H1 (cell line): ENCODE measurements at regions not wholly inside any gene's neighbourhood (a gene's known extent, or its start where the extent isn't known, plus 50 kb on each side); places are given as distances from the start of the nearest gene placed in this dataset.

Source experiments
- CTCF ChIA-PET: fragments of 300-600 bp; sonication (Branson Sonifier 250); formaldehyde crosslinking; loops from one replicate; lab custom pipeline; 2021; ENCODE audit not compliant: partially characterized antibody; lab: Charles Lee
- POLR2A ChIA-PET: fragments of 300-600 bp; sonication (Branson Sonifier 250); formaldehyde crosslinking; loops from one replicate; lab custom pipeline; 2021; ENCODE audit warnings: inconsistent platforms; ENCODE audit not compliant: partially characterized antibody; lab: Charles Lee
- DNase-seq, 2 experiments: peaks; one replicate each; pipeline versions ENCODE4 v3.0.0 to v3.0.0-alpha.2; 2010 to 2022; ENCODE audit warnings: low spot score in 2 of 2, low read depth in 1 of 2, mixed read lengths in 1 of 2
- FAIRE-seq: peaks from 2 replicates; lab custom pipeline; 2011; peaks lifted over from hg19 to GRCh38; lab: Jason Lieb, UNC
- H2AFZ ChIP-seq: 2 replicates; pipeline ENCODE4 v1.8.1; 2012; ENCODE audit warnings: low read length, inconsistent platforms
- H2AK5ac ChIP-seq: 2 replicates; pipeline ENCODE4 v1.6.1; 2013; ENCODE audit warnings: low read depth, low read length
- H2BK120ac ChIP-seq: replicated peaks from 2 replicates; pipeline ENCODE3; 2013; ENCODE audit warnings: low read depth, low read length, inconsistent platforms
- H2BK12ac ChIP-seq: 2 replicates; pipeline ENCODE4 v1.6.1; 2013; ENCODE audit warnings: low read depth, low read length
- H2BK15ac ChIP-seq: 2 replicates; pipeline ENCODE4 v1.6.1; 2013; ENCODE audit warnings: low read length
- H2BK20ac ChIP-seq: 2 replicates; pipeline ENCODE4 v1.6.1; 2013; ENCODE audit warnings: low read length
- H2BK5ac ChIP-seq: 2 replicates; pipeline ENCODE4 v1.6.1; 2013; ENCODE audit warnings: low read depth, low read length
- H3K14ac ChIP-seq: 2 replicates; pipeline ENCODE4 v1.6.1; 2013; ENCODE audit warnings: inconsistent platforms; ENCODE audit not compliant: insufficient read length
- H3K18ac ChIP-seq: 2 replicates; pipeline ENCODE4 v1.6.1; 2013; ENCODE audit warnings: low read length; ENCODE audit errors: extremely low read depth
- H3K23ac ChIP-seq: 2 replicates; pipeline ENCODE4 v1.6.1; 2013; ENCODE audit warnings: inconsistent platforms; ENCODE audit not compliant: insufficient read length
- H3K23me2 ChIP-seq: 2 replicates; pipeline ENCODE4 v1.6.1; 2013; ENCODE audit warnings: low read depth, low read length
- H3K27ac ChIP-seq: 2 replicates; pipeline ENCODE4 v1.6.1; 2011; ENCODE audit warnings: low read depth, low read length, inconsistent platforms
- H3K27me3 ChIP-seq, 4 experiments: replicated peaks in 1 of 4; 1 replicate in 1 of 4; 2 replicates in 3 of 4; pipeline versions ENCODE4 v1.6.1 to v1.8.1; 2011 to 2013; ENCODE audit warnings: low read length in 3 of 4, mild to moderate bottlenecking in 3 of 4, inconsistent platforms in 2 of 4, mixed read lengths in 2 of 4, moderate library complexity in 1 of 4; ENCODE audit not compliant: control insufficient read depth in 3 of 4, insufficient read depth in 3 of 4; ENCODE audit errors: extremely low read depth in 1 of 4
- H3K36me3 ChIP-seq, 4 experiments: 2 replicates each; pipeline versions ENCODE4 v1.6.1 to v1.8.1; 2011 to 2013; ENCODE audit warnings: mild to moderate bottlenecking in 4 of 4, low read length in 3 of 4, moderate library complexity in 2 of 4, control low read depth in 1 of 4, inconsistent platforms in 1 of 4; ENCODE audit not compliant: insufficient read depth in 4 of 4, control insufficient read depth in 2 of 4
- H3K4ac ChIP-seq: replicated peaks from 2 replicates; pipeline ENCODE3; 2013; ENCODE audit warnings: low read length, low read depth, mixed read lengths, inconsistent platforms; ENCODE audit not compliant: insufficient read length
- H3K4me1 ChIP-seq, 4 experiments: replicated peaks in 1 of 4; 1 replicate in 1 of 4; 2 replicates in 3 of 4; pipeline versions ENCODE4 v1.6.1 to v1.8.1; 2011 to 2013; ENCODE audit warnings: low read length in 3 of 4, inconsistent platforms in 2 of 4, mixed read lengths in 1 of 4; ENCODE audit not compliant: insufficient read depth in 4 of 4, control insufficient read depth in 3 of 4
- H3K4me2 ChIP-seq, 2 experiments: 2 replicates each; pipeline versions ENCODE4 v1.6.1 to v1.8.1; 2011 to 2013; ENCODE audit warnings: low read depth in 2 of 2, low read length in 2 of 2, control low read depth in 1 of 2, inconsistent platforms in 1 of 2, mild to moderate bottlenecking in 1 of 2; ENCODE audit not compliant: insufficient read depth in 1 of 2
- H3K4me3 ChIP-seq, 4 experiments: fragments of 200-600, 300-600 bp in 1 of 4; sonication (generic), shearing (Covaris generic), sonication (Bioruptor Twin) in 1 of 4; 2 replicates each; pipeline versions ENCODE4 v1.5.1 to v1.8.1; 2011 to 2016; ENCODE audit warnings: low read length in 4 of 4, low read depth in 3 of 4, control low read depth in 2 of 4, inconsistent platforms in 2 of 4, mild to moderate bottlenecking in 2 of 4, mixed read lengths in 1 of 4, moderate library complexity in 1 of 4; ENCODE audit not compliant: insufficient read depth in 2 of 4; ENCODE audit errors: extremely low read depth in 1 of 4
- H3K56ac ChIP-seq: replicated peaks from 2 replicates; pipeline ENCODE3; 2013; ENCODE audit warnings: low read depth, mild to moderate bottlenecking, mixed read lengths, low read length, inconsistent platforms; ENCODE audit not compliant: insufficient read length
- H3K79me1 ChIP-seq: 2 replicates; pipeline ENCODE4 v1.6.1; 2013; ENCODE audit warnings: low read depth, low read length, control low read depth
- H3K79me2 ChIP-seq, 2 experiments: 2 replicates each; pipeline versions ENCODE4 v1.6.1 to v1.8.1; 2012 to 2013; ENCODE audit warnings: low read length in 2 of 2, mild to moderate bottlenecking in 2 of 2, inconsistent platforms in 1 of 2; ENCODE audit not compliant: insufficient read depth in 2 of 2, control insufficient read depth in 1 of 2
- H3K9ac ChIP-seq, 4 experiments: replicated peaks in 1 of 4; 1 replicate in 1 of 4; 2 replicates in 3 of 4; pipeline versions ENCODE4 v1.6.1 to v1.8.1; 2011 to 2013; ENCODE audit warnings: low read depth in 3 of 4, low read length in 3 of 4, control low read depth in 2 of 4, mild to moderate bottlenecking in 2 of 4, moderate library complexity in 2 of 4, inconsistent platforms in 1 of 4; ENCODE audit errors: extremely low read depth in 1 of 4
- H3K9me3 ChIP-seq, 2 experiments: 2 replicates each; pipeline versions ENCODE4 v1.6.1 to v1.8.1; 2012 to 2013; ENCODE audit warnings: mild to moderate bottlenecking in 2 of 2, moderate library complexity in 2 of 2, control low read depth in 1 of 2, inconsistent platforms in 1 of 2, low read depth in 1 of 2, low read length in 1 of 2, mixed read lengths in 1 of 2; ENCODE audit not compliant: insufficient read depth in 2 of 2
- H4K20me1 ChIP-seq, 2 experiments: replicated peaks in 1 of 2; 2 replicates each; pipeline versions ENCODE3 to v1.8.1; 2011 to 2013; ENCODE audit warnings: inconsistent platforms in 2 of 2, low read length in 2 of 2, mild to moderate bottlenecking in 1 of 2; ENCODE audit not compliant: insufficient read depth in 2 of 2, control insufficient read depth in 1 of 2
- H4K5ac ChIP-seq: 2 replicates; pipeline ENCODE4 v1.6.1; 2013; ENCODE audit warnings: low read length, low read depth, mixed read lengths, inconsistent platforms; ENCODE audit not compliant: insufficient read length
- H4K8ac ChIP-seq: 2 replicates; pipeline ENCODE4 v1.8.0; 2013; ENCODE audit warnings: mild to moderate bottlenecking, moderate library complexity, low read length, inconsistent platforms; ENCODE audit not compliant: insufficient read depth; ENCODE audit errors: extremely low read depth
- H4K91ac ChIP-seq: replicated peaks from 2 replicates; pipeline ENCODE3; 2013; ENCODE audit warnings: low read length, mixed read lengths, inconsistent platforms; ENCODE audit not compliant: insufficient read length
- KDM4A ChIP-seq: IDR thresholded peaks from one replicate; pipeline ENCODE4 v1.7.1; 2012; ENCODE audit warnings: low read depth, mild to moderate bottlenecking, moderate library complexity, low read length, inconsistent platforms; ENCODE audit not compliant: severe bottlenecking
- MAFK ChIP-seq: IDR thresholded peaks from 2 replicates; pipeline ENCODE4 v1.6.1; 2012; ENCODE audit warnings: low read depth, mild to moderate bottlenecking, improper control_type of control experiment, low read length
- WGBS, 2 experiments: shearing (Covaris generic) in 1 of 2; methylation state at CpG; one replicate each; pipeline versions ENCODE4 v1.1.6 to v1.1.7; 2013 to 2015; ENCODE audit warnings: low lambda C conversion rate in 2 of 2, mixed read lengths in 2 of 2, inconsistent platforms in 1 of 2, low coverage in 1 of 2, missing lambda C conversion rate in 1 of 2; ENCODE audit not compliant: insufficient replicate concordance in 2 of 2, insufficient coverage in 1 of 2, insufficient read length in 1 of 2; ENCODE audit errors: extremely low coverage in 1 of 2, missing lambda C conversion rate in 1 of 2; 5-methylcytosine and 5-hydroxymethylcytosine counted together

DNA sequence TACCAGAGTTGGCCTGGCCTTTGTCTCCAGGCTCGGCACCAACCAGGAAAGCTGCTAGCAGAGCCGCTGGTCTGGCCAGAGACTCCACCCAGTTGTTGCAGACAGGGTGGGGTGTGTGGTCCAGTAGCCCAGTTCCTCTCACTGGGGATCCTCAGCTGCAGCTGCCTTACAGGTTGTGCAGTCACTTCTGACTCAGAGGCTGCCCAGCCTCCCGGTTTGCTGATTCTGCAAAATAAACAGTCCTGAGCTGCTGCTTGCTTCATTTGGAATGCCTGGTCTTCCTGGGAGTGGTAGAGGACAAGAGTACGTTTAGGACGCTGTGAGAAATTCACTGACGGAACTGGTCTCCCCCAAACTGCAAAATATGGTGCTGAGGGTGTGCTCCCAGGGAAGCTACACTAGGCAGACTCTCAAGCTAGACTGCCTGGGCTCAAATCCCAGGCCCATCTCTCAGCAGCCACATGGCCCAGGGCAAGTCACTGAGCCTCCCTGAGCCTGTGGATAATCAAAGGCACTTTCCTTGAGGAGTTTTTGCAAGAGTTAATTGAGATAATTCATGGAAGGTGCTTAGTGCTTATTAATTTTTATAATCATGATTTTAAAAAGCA, 246.1 kb downstream of the TFAP2C start:
- no peak overlapping the region for H3K4me2 ChIP-seq
- no peaks in the 10 kb centered on the region for H3K9me3 ChIP-seq
- H4K8ac ChIP-seq, result peak overlapping the region; percentile 57; the same call in 1 of the 2 replicates
- no peak overlapping the region for H3K23ac ChIP-seq
- H2BK5ac ChIP-seq, result peak overlapping the region; percentile 18; the same call in 1 of the 2 replicates
- no peaks in the 10 kb centered on the region; a peak in 2 of 7 replicates for H3K27me3 ChIP-seq
- no peaks in the 10 kb centered on the region for H3K79me1 ChIP-seq
- no peaks in the 10 kb centered on the region for H3K79me2 ChIP-seq
- H4K5ac ChIP-seq, result no peak overlapping the region
- peak overlapping the region; percentile 63; the same call in 1 of the 2 replicates for H2BK12ac ChIP-seq
- H3K23me2 ChIP-seq, result no peaks in the 10 kb centered on the region
- H3K14ac ChIP-seq, result no peak overlapping the region
- no peak overlapping the region for H3K4me3 ChIP-seq
- DNase-seq (no peak), FAIRE-seq (no peak)
- CTCF ChIA-PET, result interaction anchor here (0.8 to 1.8 kb wide), 4 partner anchors 8 to 245 kb away, joined by 4 to 7 read pairs (median 6); no protein-coding TSS in a partner anchor
- 76% methylated on average over 6 of the region's 6 CpGs; no CpG with 5 or more reads in 1 of the 2 experiments for WGBS, 2 experiments
- H2BK20ac ChIP-seq, result peak overlapping the region; percentile 64; the same call in 1 of the 2 replicates
- H2BK120ac ChIP-seq, result no peak overlapping the region
- H3K27ac ChIP-seq, result no peak overlapping the region
- H2BK15ac ChIP-seq, result peak overlapping the region; percentile 72; the same call in 1 of the 2 replicates
- no peak overlapping the region for H2AK5ac ChIP-seq
- H4K91ac ChIP-seq, result no peak overlapping the region
- H3K56ac ChIP-seq, result no peak overlapping the region
- TF ChIP-seq MAFK (peak; percentile 56; the same call in 1 of the 2 replicates), KDM4A (no peak)
- POLR2A ChIA-PET, result interaction anchor here (1.0 kb wide), 1 partner anchor 29 kb away, joined by 3 read pairs; no protein-coding TSS in a partner anchor
- H2AFZ ChIP-seq, result peak overlapping the region; percentile 83
- H3K4me1 ChIP-seq, result peaks cover 0 to 9% (median 0%) of the 10 kb centered on the region in 4 experiments; a peak in 1 of 7 replicates
- no peak overlapping the region for H3K4ac ChIP-seq
- no peaks in the 10 kb centered on the region for H3K36me3 ChIP-seq
- no peak overlapping the region for H3K9ac ChIP-seq
- H4K20me1 ChIP-seq, result no peaks in the 10 kb centered on the region
- H3K18ac ChIP-seq, result peak overlapping the region; percentile 19; the same call in 1 of the 2 replicates
